HG02678 (cell line): ENCODE measurements at regions not wholly inside any gene's neighbourhood (a gene's known extent, or its start where the extent isn't known, plus 50 kb on each side); places are given as distances from the start of the nearest gene placed in this dataset.

Source experiments
- ATAC-seq: cut with Tn5 transposase; IDR thresholded peaks from one replicate; pipeline ENCODE4 v1.9.1; 2021; ENCODE audit warnings: mild to moderate bottlenecking, moderate library complexity; ENCODE audit not compliant: unreplicated experiment

GRCh38 chr2:200725596-200725995 is 86.1 kb upstream of the BZW1 start:
- no peak for ATAC-seq

- no peak for ATAC-seq
Measured at GRCh38 chr2:200728630-200729029, 83.1 kb upstream of the BZW1 start.

- ATAC-seq, result no peak
Measured at GRCh38 chr2:200730302-200730701, 81.4 kb upstream of the BZW1 start.

GRCh38 chr2:200730960-200731359 is 80.8 kb upstream of the BZW1 start:
- ATAC-seq, result no peak

DNA sequence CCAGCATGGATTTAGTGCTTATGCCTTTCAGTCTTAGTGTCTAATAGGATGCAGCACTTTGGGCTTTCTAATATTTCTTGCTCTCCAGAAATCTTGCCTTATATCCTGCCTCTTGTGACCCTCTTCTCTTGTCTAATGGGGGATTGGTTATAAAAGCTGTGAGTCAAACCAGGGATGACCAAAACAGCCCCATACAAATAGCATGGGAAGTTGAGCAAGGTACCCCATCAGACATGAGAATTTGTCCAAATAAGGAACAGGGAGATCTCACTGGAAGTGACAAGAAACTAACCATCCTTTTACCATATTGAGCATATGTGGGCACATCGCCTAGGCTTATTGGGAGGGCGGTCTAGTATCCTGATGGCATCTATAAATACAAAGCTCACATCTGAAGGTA is 78.8 kb upstream of the BZW1 start:
- no peak for ATAC-seq

DNA sequence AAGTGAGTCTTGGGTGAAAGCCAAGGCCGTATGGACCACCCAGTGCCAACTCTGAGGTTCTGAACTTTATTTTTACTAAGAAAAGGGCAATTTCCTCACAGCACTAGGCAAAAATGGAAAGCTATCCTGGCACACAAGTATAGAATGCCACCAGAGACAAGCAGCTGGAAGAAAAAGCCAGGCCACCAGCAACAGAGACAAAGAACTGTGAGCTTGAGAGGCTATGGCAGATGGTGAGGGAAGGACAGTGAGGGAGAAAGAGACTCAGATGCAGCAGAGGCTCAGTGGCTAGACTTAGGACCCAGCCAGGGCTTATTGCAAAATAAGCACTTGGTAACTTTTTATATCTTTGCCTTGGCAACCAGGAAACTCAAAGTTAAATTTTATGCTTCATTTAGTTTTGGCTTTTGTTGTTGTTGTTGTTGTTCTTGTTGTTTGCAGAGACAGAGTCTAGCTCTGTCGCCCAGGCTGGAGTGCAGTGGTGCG is 78.0 kb upstream of the BZW1 start:
- no peak for ATAC-seq

DNA sequence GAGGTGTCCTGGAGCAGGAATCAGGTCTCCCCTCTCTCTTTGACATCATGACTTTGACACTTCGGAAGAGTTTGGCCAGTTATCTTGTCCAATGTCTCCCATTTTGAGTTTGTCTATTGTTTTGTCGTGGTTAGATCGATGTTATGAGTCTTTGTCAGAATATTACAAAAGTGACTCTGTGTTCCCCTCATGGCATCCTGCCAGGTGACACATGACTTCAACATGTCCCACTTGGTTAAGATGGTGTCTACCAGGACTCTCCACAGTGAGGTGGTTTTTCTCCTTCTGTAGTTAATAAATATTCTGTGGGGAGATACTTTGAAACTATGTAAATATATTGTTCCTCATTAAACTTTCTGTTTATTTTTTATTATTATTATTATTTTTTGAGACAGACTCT is 76.6 kb upstream of the BZW1 start:
- no peak for ATAC-seq

GRCh38 chr2:200736646-200737274 is 75.0 kb upstream of the BZW1 start:
- ATAC-seq, result no peak

DNA sequence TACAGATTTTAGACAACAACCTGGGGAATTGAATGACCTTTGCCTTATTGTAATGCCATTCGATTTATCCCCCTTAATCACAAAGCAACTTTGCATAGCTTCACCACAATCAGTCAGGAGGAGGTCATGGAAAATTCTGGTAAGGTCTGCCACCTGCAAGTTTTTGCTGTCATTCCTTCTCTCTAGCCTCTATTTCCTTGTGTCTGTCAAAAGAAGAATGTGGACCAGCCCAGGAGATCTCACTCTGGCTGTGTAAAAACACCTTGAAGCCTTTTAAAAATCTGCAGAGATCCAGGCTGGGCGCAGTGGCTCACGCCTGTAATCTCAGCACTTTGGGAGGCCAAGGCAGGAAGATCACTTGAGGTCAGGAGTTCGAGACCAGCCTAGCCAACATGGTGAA is 74.1 kb upstream of the BZW1 start:
- ATAC-seq, result no peak

- no peak for ATAC-seq
Measured at GRCh38 chr2:200738590-200738989, 73.1 kb upstream of the BZW1 start.

DNA sequence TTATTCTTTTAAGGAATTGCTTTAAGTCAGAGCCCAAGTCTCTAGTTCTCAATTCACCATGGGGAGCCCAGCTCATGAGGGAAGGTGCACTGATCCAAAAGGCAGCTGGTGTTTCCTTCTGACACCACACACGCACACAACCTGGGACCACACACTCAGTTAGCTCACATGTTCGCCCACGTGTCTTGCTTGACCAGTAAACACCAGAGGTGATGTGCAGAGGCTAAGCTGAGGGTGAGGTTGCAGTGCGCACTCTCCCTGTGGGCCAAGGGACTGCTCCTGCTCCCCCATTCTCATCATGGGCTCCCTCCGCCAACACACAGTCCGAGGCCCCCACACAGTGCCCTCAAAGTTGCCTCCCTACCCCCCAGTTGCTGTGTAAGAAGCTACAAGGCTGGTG is 70.8 kb upstream of the BZW1 start:
- no peak for ATAC-seq

GRCh38 chr2:200741468-200742202 is 70.1 kb upstream of the BZW1 start:
- no peak for ATAC-seq

GRCh38 chr2:200742426-200742825 is 69.3 kb upstream of the BZW1 start:
- no peak for ATAC-seq

- ATAC-seq, result no peak
Measured at GRCh38 chr2:200743042-200743676, 68.6 kb upstream of the BZW1 start.

- ATAC-seq, result no peak
Measured at GRCh38 chr2:200744201-200744602, 67.5 kb upstream of the BZW1 start.

DNA sequence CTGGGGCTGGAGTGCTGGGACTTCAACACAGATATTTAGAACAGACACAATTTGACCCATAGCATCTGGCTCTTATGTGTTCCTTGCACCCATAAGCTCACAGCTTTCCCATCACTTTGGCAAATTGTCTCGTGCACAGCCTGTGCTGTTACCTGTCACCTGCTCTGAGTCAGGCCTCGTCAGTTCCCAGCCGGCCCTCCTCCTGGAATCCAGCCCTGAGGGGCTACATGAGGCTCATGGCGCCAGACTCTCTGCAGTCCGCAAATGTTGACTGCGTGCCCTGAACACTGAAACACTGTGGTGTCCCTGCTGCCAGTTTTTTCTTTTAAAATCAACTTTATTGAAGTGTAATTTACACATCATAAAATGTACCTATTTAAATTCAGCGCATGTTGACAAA is 65.4 kb upstream of the BZW1 start:
- no peak for ATAC-seq

DNA sequence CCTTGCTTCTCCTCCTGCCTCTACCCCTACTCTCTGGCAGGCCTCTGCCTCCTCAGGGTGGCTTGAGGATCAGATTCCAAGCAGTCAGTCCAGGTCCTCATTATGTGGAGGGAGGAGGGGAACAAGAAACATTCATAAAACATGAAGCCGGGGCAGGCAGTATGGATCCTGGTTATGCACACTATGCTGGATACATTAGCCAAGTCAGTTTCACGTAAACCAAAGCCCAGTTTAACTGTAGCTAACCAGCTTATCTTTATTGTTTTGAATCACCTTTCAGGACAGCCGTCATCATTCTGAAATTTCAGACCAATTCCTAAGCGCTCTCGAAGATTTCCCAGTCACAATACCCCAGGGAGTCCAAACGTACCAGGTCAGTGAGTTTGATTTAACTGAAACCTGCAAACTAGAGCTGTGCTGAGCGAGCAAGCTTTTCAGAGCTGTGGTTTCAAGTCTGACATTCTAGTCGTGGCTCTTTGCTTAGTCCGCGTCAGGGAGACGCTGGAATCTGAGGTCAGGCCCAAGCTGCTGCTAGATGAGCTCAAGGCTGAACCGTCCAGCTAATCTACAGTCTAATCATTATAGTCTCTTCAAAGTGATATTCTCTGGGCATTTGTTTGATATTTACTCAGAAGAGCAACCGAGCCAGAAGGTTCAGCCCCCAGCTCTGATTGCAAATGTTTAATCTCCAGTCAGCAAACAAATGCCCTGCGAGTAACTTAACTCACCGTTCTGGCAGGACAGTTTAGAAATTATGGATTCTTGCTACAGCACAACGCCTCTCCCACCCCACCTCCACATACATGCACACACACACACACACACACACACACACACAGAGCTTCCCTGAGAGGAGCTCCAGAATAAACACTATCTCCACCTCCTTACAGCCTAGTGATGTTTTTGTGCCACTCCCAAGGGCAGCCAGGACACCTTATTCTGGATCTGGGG is 63.8 kb upstream of the BZW1 start:
- ATAC-seq, result no peak

- ATAC-seq, result no peak
Measured at GRCh38 chr2:200748779-200749178, 62.9 kb upstream of the BZW1 start.

GRCh38 chr2:200749631-200750322 is 61.9 kb upstream of the BZW1 start:
- no peak for ATAC-seq

GRCh38 chr2:200750323-200750910 is 61.3 kb upstream of the BZW1 start:
- ATAC-seq, result no peak
